PC-3 (cell line): ENCODE measurements at regions not wholly inside any gene's neighbourhood (a gene's known extent, or its start where the extent isn't known, plus 50 kb on each side); places are given as distances from the start of the nearest gene placed in this dataset.

Experiments
- EZH2 ChIP-seq: fragments of 300-600 bp; sonication (generic); IDR thresholded peaks from one replicate; pipeline ENCODE4 v1.6.1; 2017; ENCODE audit warnings: antibody characterized with exemption, mild to moderate bottlenecking, low read length; ENCODE audit not compliant: unreplicated experiment
- EZH2phosphoT487 ChIP-seq: fragments of 300-600 bp; sonication (generic); IDR thresholded peaks from 2 replicates; pipeline ENCODE4 v1.6.1; 2018; ENCODE audit warnings: mild to moderate bottlenecking, antibody characterized with exemption, low read length, borderline replicate concordance
- TF ChIP-seq, protein P1 (sequence below): fragments of 300-600 bp; sonication (generic); conservative IDR thresholded peaks from 2 replicates; pipeline ENCODE4 v1.5.1; 2017; ENCODE audit warnings: antibody characterized with exemption, low read depth, mild to moderate bottlenecking, low read length

DNA sequence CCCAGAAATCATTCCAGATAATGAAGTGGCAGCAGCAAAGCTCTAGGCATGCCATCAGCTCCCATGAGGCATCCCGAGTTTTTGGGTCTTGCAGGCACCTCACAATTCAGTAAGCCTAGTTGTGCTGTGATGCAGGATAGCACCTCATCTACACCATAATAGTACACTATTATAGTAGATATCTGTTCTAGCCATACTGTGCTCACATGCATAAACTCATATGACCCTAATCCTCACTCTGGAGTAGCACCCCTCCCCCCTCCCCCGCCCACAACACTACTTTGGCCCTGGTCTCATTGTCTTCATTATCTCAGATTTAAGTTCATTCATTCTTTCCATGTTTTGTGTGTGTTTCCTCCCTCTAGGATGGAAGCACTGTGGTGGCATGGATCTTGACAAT, 102.5 kb upstream of the PITX1 start:
- TF ChIP-seq, protein P1, sequence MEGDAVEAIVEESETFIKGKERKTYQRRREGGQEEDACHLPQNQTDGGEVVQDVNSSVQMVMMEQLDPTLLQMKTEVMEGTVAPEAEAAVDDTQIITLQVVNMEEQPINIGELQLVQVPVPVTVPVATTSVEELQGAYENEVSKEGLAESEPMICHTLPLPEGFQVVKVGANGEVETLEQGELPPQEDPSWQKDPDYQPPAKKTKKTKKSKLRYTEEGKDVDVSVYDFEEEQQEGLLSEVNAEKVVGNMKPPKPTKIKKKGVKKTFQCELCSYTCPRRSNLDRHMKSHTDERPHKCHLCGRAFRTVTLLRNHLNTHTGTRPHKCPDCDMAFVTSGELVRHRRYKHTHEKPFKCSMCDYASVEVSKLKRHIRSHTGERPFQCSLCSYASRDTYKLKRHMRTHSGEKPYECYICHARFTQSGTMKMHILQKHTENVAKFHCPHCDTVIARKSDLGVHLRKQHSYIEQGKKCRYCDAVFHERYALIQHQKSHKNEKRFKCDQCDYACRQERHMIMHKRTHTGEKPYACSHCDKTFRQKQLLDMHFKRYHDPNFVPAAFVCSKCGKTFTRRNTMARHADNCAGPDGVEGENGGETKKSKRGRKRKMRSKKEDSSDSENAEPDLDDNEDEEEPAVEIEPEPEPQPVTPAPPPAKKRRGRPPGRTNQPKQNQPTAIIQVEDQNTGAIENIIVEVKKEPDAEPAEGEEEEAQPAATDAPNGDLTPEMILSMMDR = no peak
- no peak for TF ChIP-seq EZH2phosphoT487
- no peak for TF ChIP-seq EZH2
